H7 (cell line): ENCODE measurements at regions not wholly inside any gene's neighbourhood (a gene's known extent, or its start where the extent isn't known, plus 50 kb on each side); places are given as distances from the start of the nearest gene placed in this dataset.
"Not testable (repeated sequence)": the region's sequence is repeated elsewhere in the genome, so short reads cannot be mapped to it uniquely, and the experiment has no call there.

Source experiments
- DNase-seq: peaks from one replicate; pipeline ENCODE4 v3.0.0; 2012
- H3K27me3 ChIP-seq: 2 replicates; pipeline ENCODE4 v1.6.0; 2011; ENCODE audit warnings: mild to moderate bottlenecking, low read length; ENCODE audit not compliant: control insufficient read depth, insufficient read depth
- H3K36me3 ChIP-seq: replicated peaks from 2 replicates; pipeline ENCODE4 v1.5.1; 2011; ENCODE audit warnings: low read length; ENCODE audit not compliant: control insufficient read depth, insufficient read depth
- H3K4me3 ChIP-seq: 2 replicates; pipeline ENCODE4 v1.5.1; 2011; ENCODE audit warnings: low read depth, mild to moderate bottlenecking, control low read depth, low read length, moderate library complexity; ENCODE audit not compliant: insufficient read depth

DNA sequence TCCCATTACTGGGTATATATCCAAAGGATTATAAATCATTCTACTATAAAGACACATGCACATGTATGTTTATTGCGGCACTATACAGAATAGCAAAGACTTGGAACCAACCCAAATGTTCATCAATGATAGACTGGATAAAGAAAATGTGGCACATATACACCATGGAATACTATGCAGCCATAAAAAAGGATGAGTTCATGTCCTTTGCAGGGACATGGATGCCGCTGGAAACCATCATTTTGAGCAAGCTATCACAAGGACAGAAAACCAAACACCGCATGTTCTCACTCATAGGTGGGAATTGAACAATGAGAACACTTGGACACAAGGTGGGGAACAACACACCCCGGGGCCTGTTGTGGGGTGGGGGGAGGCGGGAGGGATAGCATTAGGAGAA is 57.0 kb upstream of the NEUROD1 start:
- H3K36me3 ChIP-seq, H3K27me3 ChIP-seq, H3K4me3 ChIP-seq, DNase-seq: not testable (repeated sequence)

DNA sequence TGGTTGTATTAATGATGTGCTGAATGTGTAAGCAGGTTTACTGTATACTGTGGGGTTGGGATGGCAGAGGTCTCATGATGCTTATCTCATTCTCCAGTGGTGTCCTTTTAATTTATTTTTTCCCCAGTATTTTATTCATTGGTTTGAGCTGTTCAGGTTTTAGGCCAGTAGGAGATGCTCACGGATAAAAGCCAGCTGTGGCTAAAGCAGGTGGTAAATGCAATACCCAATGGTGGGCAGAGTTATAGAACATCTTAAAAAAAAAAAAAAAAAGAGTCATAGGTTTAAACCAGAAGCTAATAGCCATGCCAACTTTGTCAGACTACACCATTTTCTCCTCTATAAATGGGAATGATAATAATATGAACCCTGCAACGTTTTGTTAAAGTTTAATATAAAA is 57.8 kb upstream of the NEUROD1 start:
- H3K4me3 ChIP-seq, result no peak overlapping the region
- no peaks in the 10 kb centered on the region for H3K36me3 ChIP-seq
- peak; percentile 34 for DNase-seq
- H3K27me3 ChIP-seq, result no peaks in the 10 kb centered on the region

DNA sequence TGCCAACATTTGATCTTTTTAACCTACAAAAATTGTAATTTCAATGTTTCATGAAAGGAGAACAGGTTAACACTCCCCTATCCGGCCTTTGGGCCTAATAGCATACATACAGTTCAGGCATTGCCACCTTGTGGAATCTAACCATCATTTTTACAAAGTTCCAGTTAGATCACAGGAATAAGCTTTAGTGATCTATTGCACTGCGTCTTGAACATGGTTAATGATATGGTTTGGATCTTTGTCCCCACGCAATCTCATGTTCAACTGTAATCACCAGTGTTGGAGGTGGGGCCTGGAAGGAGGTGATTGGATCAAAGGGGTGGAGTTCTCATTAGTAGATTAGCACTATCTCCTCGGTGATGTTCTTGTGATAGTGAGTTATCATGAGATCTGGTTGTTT is 58.2 kb upstream of the NEUROD1 start:
- no peak for DNase-seq
- H3K4me3 ChIP-seq, result no peak overlapping the region

DNA sequence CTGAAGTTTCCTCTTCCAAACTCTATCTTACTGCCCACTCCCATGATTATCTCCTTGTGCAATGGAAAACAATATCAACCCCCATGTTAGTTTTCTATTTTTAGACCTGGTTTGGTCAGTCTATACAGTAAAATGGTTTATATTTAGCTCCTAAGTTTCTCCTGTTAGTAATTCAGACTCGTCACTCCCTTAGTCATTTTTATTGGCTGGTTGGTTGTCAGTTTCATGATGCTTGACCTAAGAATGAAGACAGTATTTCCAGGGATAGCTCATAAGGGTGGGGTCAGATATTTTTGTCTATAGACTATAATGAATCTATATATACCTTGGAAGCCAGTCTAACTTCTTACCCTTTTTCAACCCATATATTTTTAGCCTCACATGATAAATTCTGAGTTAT is 61.4 kb upstream of the NEUROD1 start:
- no peak for DNase-seq
- no peak overlapping the region for H3K4me3 ChIP-seq
- H3K36me3 ChIP-seq, result no peaks in the 10 kb centered on the region
- no peaks in the 10 kb centered on the region for H3K27me3 ChIP-seq

More for the DNA sequence above, 58.2 kb upstream of the NEUROD1 start:
- Histone ChIP-seq H3K36me3 (no peaks in the 10 kb centered on the region), H3K27me3 (no peaks in the 10 kb centered on the region)

DNA sequence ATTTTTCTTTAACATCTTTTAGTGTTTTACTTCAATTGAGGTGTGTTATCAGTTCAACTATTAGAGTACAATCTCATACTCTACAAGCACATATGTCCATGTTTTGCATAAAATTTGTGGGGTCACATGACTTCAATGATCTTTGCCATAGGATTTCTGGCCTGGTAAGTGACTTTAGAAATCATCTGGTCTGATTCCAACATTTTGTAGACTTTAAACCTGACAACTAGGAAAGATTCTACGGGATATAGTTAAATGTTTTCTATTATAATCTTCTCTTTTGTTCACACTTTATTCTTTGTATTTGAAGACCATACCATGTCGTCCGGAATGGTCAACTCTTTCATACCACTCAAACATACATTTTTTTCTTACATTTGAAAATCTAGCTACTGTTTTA is 62.0 kb upstream of the NEUROD1 start:
- DNase-seq, result no peak
- H3K4me3 ChIP-seq, result no peak overlapping the region
- H3K36me3 ChIP-seq, result no peaks in the 10 kb centered on the region
- no peaks in the 10 kb centered on the region for H3K27me3 ChIP-seq

DNA sequence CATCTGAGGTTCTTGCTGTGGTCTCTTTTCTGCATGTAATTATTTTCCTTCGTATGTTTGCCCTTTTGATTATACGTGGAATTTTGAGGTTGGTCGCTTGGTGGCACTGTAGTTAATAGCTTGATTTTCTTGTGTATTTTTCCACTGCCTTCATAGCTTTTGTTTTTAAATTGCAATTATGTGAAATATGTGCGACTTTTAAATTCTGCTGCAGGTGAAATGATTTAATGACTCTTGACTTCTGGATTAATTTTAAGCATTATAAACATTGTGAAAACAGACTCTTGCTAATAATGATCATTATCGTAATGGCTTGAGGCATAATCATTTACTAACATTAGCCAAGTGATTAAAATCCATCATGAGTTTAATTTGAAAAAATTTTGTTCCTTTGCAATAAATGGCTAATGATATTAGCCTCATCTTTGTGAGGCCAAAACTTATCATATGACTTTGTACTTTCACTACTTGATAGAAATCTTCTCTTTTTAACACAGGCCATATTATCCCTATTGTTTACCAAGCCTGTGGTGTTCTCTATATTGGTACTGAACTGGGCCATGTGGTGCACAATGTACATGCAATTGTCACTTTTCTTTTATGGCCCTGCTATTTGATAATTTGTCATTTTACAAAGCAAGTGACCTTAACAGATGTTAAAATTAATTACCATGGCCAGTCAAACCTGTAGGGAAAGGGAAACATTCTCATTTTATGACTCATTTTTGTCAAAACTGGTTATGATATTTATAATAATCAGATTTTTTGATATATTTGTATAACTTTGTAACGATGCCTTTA is 62.8 kb upstream of the NEUROD1 start:
- Histone ChIP-seq H3K4me3 (no peak overlapping the region), H3K36me3 (no peaks in the 10 kb centered on the region), H3K27me3 (no peaks in the 10 kb centered on the region)
- DNase-seq, result no peak

DNA sequence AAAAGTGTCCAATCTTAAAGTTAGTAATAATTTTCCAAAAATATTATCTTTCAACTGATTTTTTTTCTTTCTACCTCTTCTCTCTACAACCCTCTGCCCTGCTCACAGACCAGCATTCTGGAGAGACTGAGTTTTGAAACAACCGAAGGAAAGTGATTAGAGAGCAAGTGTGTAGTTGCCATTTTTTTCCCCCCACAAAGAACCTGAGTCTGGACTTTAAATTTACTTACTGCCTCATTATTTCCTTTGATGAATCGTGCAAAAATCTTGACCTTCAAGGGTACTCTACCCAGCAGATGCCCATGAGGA is 63.4 kb upstream of the NEUROD1 start:
- Histone ChIP-seq H3K36me3 (no peaks in the 10 kb centered on the region), H3K4me3 (no peak overlapping the region), H3K27me3 (no peaks in the 10 kb centered on the region)
- DNase-seq, result no peak

DNA sequence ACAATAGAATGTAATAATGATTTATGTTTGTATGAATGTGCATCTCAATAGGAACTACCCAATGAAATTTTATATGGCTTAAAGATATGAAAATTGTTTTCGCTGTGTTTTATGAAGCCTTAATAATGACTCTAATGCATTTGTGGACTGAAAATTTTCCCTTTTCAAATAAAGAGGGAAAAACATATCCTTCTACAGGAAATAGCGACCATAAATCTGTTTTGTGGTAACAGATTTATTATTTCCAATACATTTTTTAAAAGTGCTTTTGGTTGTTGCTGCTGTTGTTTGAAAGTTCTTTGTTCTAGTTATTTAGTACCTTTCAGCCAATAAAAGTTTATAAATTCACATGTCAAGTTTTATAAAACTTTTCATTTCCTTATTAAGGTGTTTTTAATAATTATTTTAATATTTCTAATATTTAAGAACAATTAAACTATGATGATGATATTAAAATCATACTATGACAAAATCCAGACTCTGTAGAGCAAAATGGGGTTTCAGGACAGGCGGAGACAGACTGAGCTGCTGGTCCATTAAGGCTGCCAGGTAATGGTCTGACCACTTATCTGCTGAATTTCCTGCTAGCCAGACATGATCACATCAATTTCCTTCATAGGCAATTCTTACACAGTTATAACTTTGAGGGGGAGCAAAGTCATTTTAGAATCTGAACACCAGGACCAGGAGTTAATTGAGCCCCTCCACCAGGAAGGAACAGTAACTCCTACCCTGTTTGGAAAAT is 65.7 kb upstream of the NEUROD1 start:
- no peak for DNase-seq
- Histone ChIP-seq H3K4me3 (no peak overlapping the region), H3K36me3 (no peaks in the 10 kb centered on the region), H3K27me3 (no peaks in the 10 kb centered on the region)

DNA sequence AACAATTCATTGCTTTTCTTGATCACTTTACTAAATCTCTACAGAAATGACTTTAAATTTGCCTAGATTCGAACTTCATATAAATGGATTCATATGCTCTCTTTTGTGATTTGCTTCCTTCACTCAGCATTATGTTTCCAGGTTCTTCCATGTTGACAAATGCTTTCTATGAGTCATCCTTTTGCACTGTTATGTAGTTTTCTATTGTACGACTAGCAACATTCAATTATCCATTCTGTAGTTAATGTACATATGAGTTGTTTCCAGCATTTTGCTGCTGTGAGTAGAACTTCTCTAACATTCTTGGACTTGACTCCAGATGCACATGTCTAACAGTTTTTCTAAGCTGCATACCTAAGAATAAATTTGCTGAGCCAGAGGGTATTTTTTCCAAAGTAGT is 66.5 kb upstream of the NEUROD1 start:
- H3K36me3 ChIP-seq, result no peaks in the 10 kb centered on the region
- no peak overlapping the region for H3K4me3 ChIP-seq
- no peaks in the 10 kb centered on the region for H3K27me3 ChIP-seq
- DNase-seq, result no peak

DNA sequence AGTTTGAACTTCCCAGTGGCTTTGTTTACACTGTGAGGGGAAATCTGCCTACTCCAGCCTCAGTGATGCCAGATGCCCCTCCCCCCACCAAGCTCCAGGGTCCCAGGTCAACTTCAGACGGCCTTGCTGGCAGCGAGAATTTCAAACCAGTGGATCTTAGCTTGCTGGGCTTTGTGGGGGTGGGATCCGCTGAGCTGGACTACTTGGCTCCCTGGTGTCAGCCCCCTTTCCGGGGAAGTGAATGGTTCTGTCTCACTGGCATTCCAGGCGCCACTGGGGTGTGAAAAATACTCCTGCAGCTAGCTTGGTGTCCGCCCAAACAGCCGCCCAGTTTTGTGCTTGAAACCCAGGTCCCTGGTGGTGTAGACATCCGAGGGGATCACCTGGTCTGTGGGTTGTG is 70.0 kb upstream of the NEUROD1 start:
- no peak for DNase-seq
- H3K27me3 ChIP-seq, result no peaks in the 10 kb centered on the region
- no peaks in the 10 kb centered on the region for H3K36me3 ChIP-seq
- H3K4me3 ChIP-seq, result no peak overlapping the region

DNA sequence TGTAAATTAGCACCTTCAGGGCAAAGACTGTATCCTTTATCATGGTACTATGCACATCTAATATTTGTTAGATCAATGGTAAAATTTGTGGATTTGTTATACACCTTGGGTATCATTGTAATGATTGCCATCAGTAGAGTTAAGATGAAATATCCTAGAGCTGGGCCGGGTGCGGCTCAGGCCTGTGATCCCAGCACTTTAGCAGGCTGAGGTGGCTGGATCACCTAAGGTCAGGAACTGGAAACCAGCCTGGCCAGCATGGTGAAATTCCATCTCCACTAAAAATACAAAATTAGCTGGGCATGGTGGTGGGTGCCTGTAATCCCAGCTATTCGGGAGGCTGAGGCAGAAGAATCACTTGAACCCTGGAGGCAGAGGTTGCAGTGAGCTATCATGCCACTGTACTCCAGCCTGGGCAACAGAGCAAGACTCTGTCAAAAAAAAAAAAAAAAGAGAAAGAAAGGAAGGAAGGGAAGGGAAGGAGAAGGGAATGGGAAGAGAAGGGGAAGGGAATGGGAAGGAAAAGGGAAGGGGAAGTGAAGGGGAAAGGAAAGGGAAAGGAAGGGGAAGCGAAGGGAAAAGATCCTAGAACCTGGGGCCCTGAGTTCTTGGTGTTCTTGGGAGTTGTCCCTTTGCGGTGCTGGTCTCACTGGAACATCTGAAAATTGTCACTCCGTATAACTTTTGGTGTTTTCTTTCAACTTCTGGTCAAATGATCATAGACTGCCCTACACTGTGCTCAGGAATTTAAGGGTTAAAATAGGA is 71.1 kb upstream of the NEUROD1 start:
- Histone ChIP-seq H3K27me3 (no peaks in the 10 kb centered on the region), H3K4me3 (no peak overlapping the region), H3K36me3 (no peaks in the 10 kb centered on the region)
- DNase-seq, result no peak

DNA sequence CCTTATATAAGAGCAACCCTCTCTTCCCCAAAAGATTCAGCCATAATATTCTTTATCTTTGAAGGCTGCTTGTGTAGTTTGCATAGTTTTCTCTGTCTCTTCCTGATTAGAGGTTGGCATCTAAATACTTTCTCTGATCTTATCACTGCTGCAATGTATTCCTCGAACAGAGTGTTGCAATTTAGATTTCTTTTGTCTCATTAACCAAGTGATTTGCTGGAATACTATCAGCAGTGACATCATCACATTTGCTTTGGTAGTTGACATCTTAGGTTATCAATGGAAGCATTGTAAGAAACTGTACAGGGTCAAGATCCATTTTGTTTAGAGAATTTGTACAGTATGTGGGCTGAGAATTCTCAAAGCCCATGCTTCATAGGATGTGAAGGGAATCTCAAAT is 72.0 kb upstream of the NEUROD1 start:
- no peaks in the 10 kb centered on the region for H3K36me3 ChIP-seq
- no peak overlapping the region for H3K4me3 ChIP-seq
- no peaks in the 10 kb centered on the region for H3K27me3 ChIP-seq
- no peak for DNase-seq

DNA sequence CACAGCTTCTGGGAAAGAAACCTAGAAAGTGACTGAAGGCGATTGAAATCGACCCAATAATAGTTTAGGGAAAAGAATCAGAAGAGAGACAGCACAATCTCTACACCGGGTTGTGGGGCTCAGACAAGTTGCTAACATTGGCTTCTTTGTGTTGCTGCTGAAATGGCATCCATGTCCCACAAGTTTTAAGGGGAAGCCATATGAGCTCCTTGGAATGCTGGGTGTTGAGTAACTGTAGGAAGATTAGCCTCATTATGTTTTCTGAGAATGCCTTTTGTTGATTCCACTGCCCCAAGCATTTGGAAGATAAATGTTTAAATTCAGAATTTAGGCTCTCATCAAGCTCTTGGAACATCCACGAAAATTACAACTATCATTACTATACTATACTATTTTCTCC is 73.4 kb upstream of the NEUROD1 start:
- no peak for DNase-seq
- no peaks in the 10 kb centered on the region for H3K36me3 ChIP-seq
- no peaks in the 10 kb centered on the region for H3K27me3 ChIP-seq
- H3K4me3 ChIP-seq, result no peak overlapping the region

DNA sequence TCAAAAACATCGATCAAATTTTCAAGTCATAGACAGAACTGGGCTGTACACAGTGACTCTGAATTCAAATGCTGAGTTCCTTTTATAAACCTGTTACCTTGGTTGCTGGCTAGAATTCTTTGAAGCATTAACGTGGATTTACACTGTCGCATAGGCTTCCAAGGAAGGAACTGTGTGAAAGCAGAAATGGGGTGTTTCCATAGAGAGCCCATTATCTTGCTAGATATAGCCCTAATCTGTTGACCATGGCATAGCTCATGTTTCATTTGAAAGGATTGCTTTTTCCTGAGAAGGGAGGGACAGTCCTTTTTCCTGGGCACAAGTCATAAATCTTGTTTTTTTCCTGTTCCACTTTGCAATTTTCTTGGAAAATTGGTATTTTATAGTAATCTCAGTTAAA is 73.8 kb upstream of the NEUROD1 start:
- Histone ChIP-seq H3K27me3 (no peaks in the 10 kb centered on the region), H3K4me3 (no peak overlapping the region), H3K36me3 (no peaks in the 10 kb centered on the region)
- DNase-seq, result no peak

DNA sequence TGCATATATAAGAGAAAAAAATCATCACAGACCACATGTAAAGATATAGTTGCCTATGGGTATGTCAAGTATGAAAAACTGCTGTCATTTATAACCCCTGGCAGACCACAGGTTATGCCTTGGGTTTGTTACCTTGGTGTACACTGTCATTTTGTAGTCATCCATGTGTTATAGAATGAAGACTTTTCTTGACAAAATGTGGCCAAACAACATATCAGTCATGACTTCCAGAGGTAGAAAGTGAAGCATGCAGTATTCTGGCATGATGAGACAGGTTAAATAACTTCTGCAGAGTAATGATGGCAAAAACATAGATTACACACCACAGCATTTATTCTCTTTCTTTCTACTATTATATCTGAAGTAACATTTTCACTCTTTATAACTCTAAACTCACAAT is 74.9 kb upstream of the NEUROD1 start:
- Histone ChIP-seq H3K36me3 (no peaks in the 10 kb centered on the region), H3K4me3 (no peak overlapping the region), H3K27me3 (no peaks in the 10 kb centered on the region)
- no peak for DNase-seq
